GM19372 (cell line): ENCODE measurements at regions not wholly inside any gene's neighbourhood (a gene's known extent, or its start where the extent isn't known, plus 50 kb on each side); places are given as distances from the start of the nearest gene placed in this dataset.

Experiments
- ATAC-seq: cut with Tn5 transposase; IDR thresholded peaks from one replicate; pipeline ENCODE4 v1.9.1; 2021; ENCODE audit warnings: mild to moderate bottlenecking, low read depth, moderate library complexity; ENCODE audit not compliant: unreplicated experiment

DNA sequence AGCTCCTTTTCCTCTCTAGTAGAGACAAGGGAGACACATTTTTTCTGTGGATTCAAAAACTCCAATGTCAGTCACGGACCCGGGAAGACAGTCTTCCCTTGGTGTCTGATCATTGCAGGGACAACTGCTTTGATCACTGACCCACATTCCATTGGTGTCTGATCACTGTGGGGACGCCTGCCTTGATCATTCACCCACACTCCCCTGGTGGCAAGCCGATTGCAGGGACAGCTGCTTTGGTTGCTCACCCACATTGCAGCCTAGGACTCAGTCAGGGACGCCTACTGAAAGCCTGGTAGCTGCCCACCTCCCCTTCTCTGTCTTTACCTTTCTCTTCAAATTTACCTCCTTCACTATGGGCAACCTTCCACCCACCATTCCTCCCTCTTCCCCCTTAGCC, 206.6 kb upstream of the DUSP10 start:
- ATAC-seq: no peak

- ATAC-seq: no peak
Observed at GRCh38 chr1:221947731-221948130, 205.8 kb upstream of the DUSP10 start.

- no peak for ATAC-seq
Observed at GRCh38 chr1:221946768-221947167, 204.9 kb upstream of the DUSP10 start.

DNA sequence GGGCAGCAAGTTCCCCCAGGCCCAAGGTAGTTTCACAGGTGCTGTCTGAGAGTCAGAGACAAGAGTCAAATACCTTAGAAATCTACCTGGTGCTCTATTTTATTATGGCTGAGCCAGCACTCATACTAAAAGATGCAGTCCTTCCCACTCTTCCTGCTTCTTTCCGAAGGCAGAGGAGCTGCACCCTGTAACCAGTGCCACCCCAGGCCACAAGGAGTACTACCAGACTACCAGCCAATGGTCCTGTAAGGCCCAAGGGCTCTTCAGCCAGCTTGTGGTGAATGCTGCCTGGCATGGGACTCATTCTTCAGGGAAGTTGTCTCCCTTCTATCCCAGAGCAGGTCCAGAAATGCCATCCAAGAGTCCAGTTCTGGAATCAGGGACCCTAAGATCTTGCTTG, 203.8 kb upstream of the DUSP10 start:
- no peak for ATAC-seq

- no peak for ATAC-seq
Observed at GRCh38 chr1:221944247-221944870, 202.5 kb upstream of the DUSP10 start.

DNA sequence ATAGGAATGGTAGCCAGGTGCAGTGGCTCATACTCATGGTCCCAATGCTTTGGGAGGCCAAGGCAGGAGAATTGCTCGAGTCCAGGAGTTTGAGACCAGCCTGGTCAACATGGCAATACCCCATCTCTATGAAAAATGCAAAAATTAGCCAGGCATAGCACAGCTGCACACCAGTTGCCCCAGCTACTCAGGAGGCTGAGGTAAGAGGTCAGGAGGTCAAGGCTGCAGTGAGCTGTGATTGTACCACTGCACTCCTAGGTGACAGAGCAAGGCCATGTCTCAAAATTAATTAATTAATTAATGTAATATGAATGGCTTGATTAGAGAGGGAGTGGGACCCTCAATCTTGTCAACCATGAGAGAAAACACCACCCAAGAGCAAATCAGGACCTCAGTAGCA, 198.7 kb upstream of the DUSP10 start:
- no peak for ATAC-seq

DNA sequence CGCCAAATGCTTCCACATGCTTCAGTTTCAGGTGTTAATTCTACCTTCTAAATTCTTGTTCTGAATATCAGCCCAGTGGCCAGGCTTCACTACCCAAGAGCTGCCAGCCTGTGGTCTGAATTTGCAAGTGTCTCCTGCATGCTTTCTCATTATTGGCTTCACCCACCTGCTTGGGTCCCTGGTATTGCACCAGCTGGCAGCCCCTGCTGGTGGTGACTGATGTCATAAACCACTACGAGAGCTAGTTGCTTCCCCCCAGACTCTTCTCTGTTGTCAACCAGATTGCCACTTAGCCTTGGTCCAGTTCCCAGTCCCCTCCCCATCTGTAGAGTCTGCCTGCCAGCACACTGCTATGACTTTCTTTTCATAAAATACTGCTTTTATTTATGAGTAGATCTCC, 197.7 kb upstream of the DUSP10 start:
- peak; percentile 50 for ATAC-seq

DNA sequence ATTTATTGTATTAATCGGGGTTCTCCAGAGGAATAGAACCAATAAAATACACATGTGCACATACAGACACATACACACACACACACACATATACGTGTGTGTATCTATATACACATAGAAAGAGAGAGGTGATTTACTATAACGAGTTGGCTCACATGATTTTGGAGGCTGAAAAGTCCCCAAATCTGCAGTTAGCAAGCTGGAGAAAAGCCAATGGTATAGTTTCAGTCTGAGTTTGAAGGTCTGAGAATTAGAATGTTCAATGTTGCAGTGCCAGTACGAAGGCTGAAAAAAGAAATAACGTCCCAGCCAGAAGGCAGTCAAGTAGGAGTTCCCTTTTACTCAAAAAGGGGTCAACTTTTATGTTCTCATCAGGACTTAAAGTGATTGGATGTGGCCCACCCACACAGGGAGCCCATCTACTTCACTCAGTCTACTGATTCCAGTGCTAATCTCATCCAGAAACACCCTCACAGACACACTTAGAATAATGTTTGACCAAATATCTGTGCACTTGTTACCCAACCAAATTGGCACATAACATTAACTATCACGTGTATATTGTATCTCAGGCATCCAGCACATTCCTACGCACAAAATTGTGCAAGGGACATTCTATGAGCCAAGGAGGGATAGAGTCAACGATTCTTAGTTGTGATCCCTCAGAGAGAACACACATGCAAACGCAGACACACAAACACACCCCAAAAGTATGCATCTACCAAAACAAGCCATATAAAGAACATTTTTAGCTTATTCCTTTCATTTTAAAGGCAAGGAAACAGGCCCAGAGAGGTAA, 195.5 kb upstream of the DUSP10 start:
- ATAC-seq: peak; percentile 55

DNA sequence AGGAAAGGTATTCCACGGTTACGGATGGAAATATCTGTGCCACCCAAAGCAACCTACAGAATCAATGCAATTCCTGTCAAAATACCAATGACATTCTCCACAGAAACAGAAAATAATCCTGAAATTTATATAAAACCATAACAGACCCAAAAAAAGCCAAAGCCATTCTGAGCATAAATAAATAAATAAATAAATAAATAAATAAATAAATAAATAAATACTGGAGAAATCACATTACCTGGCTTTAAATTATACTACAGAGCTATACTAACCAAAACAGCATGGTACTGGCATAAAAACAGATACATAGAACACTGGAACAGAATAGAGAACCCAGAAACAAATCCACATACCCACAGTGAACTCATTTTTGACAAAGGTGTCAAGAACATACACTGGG, 191.9 kb upstream of the DUSP10 start:
- no peak for ATAC-seq

DNA sequence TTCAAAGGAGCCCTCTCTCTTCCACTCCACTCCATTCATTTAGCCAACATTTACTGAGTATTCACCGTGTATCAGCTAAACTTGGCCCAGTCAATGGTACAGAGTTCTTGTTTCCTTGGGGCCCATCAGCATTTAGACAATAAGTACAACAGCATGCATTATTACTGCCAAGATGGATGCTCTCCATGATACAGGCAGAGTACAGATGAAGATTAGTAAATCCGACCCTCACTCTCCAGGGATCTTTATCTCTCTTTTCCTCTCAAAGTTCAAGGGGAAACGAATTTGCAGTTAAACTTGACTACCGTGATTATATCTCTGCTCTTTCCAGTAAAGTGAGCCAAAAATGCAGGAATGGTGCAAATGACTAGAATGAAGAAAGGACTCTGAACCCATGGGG, 184.6 kb upstream of the DUSP10 start:
- no peak for ATAC-seq

DNA sequence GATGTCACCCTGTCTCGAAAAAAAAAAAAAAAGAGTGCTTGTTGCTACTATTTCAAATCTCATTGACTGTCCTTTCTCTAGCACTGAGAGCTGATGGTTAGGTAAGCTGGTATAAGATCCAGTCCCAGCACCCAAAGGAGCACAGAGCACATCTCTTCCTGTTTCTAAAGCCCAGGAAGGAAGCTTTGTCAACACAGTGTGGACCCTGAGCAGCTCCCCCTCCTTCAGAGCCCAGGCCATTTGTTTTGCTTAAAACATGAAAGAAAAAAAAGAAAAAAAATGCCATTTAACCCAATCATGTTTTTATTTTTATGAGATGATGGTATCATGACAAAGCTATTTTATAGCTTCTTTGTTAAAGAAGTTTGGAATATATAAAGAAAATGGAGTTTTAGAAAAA, 184.1 kb upstream of the DUSP10 start:
- no peak for ATAC-seq

GRCh38 chr1:221923929-221924598, 182.2 kb upstream of the DUSP10 start:
- ATAC-seq: no peak

GRCh38 chr1:221921936-221922335, 180.0 kb upstream of the DUSP10 start:
- ATAC-seq: no peak

GRCh38 chr1:221919743-221920142, 177.9 kb upstream of the DUSP10 start:
- ATAC-seq: no peak

DNA sequence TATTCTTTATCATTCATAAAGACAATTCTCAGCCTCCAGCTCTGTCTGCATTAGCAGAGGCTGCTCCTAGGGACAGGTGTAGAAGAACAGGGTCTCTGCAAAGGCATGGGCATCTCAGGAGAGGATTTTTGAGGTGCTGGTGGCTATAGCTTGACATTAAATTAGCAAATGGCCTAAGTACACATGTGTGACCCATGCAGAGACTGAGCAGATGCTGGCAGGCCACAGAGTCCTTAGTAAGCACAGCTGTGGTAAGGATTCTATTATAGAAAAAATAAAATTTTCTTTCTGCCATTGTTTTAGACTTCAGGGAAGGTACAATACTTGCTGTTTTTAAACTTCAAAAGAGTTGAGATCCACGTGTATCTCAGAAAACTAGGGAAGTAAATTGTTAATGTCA, 177.5 kb upstream of the DUSP10 start:
- no peak for ATAC-seq

- ATAC-seq: no peak
Observed at GRCh38 chr1:221916176-221916575, 174.3 kb upstream of the DUSP10 start.

DNA sequence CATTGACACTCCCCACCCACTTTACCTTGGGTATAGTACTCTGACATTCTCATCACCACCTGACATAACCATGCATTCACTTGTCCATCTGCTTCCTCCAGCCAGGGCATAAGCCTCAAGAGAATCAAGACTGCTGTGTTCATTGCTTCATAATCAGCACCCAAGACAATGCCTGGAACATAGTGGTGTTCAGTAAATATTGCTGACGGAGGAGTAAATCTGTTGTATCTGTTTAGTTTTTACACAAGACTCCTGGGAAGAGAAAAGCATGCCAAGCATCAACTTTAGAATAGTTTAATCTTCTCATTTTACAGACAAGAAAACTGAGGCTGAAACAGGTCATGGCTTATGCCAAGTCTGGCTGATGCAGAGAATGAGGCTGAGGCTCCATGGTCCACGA, 173.9 kb upstream of the DUSP10 start:
- no peak for ATAC-seq

- ATAC-seq: no peak
Observed at GRCh38 chr1:221913351-221913892, 171.5 kb upstream of the DUSP10 start.

- no peak for ATAC-seq
Observed at GRCh38 chr1:221912230-221912629, 170.3 kb upstream of the DUSP10 start.

DNA sequence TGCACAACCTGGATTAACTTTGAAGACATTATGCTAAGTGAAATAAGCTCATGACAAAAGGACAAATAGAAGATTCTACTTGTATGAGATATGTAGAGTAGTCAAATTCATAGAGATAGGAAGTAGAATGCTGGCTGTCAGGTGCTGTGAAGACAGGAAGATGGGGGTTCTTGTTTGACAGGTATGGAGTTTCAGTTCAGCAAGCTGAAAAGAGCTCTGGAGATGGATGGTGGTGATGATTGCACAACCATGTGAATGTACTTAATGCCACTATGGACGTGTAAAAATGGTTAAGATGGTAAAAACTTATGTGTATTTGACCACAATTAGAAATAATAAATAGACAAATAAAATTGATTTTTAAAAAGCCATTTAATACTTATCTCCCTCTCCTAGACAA, 169.8 kb upstream of the DUSP10 start:
- peak; percentile 63 for ATAC-seq

DNA sequence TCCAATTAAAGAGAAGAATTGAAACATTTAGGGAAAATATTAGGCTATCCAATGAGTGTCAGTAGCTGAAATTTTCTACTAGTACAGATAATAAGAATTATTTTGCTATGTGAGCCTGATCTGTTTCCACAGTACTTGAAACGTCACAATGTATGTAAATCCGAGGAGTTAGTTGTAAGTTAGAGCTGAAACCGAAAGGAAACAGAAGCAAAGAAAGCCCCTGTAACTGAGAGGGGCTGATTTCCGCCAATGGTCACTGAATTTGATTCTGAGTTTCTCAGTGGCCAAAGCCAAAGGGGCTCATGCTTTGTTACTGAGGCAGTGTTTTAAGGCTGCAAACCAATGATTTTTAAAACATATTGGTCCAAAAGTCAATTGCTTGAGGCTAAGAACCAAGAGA, 168.3 kb upstream of the DUSP10 start:
- ATAC-seq: no peak
